Activated B cell treated with CpG ODN at 0.5 μM for 24 hours (primary cell): ENCODE measurements at regions not wholly inside any gene's neighbourhood (a gene's known extent, or its start where the extent isn't known, plus 50 kb on each side); places are given as distances from the start of the nearest gene placed in this dataset.

ENCODE experiments used
- ATAC-seq: fragments of 200-7000 bp; cut with Tn5 transposase; one replicate; pipeline ENCODE4 v1.10.0; 2021; ENCODE audit warnings: low read depth, mild to moderate bottlenecking, moderate library complexity
- CTCF ChIA-PET: fragments of 350-600 bp; sonication (Branson Sonifier 250); formaldehyde crosslinking; loops from one replicate; lab custom pipeline; 2021; ENCODE audit warnings: antibody characterized with exemption; lab: Charles Lee
- POLR2A ChIA-PET: fragments of 350-600 bp; sonication (Branson Sonifier 250); formaldehyde crosslinking; loops from one replicate; lab custom pipeline; 2021; ENCODE audit warnings: antibody characterized with exemption; lab: Charles Lee
- DNase-seq: peaks from one replicate; pipeline ENCODE4 v3.0.0; 2022
- H3K27ac Mint-ChIP-seq: one replicate; pipeline ENCODE4 v1.8.0; 2020; ENCODE audit warnings: mixed read lengths
- H3K27me3 Mint-ChIP-seq: one replicate; pipeline ENCODE4 v1.8.0; 2021; ENCODE audit warnings: mixed read lengths
- H3K36me3 Mint-ChIP-seq: one replicate; pipeline ENCODE4 v1.8.0; 2021; ENCODE audit warnings: low read depth, mixed read lengths
- H3K4me1 Mint-ChIP-seq: one replicate; pipeline ENCODE4 v1.8.0; 2021; ENCODE audit warnings: mixed read lengths
- H3K4me3 Mint-ChIP-seq: one replicate; pipeline ENCODE4 v1.8.0; 2020; ENCODE audit warnings: mild to moderate bottlenecking, mixed read lengths
- H3K9me3 Mint-ChIP-seq: one replicate; pipeline ENCODE4 v1.8.0; 2020; ENCODE audit warnings: mixed read lengths
- intact Hi-C: fragments of 100-400 bp; cut with micrococcal nuclease; formaldehyde crosslinking; loops from one replicate; pipeline ENCODE4 v1.15.1; 2024
- TF ChIP-seq, protein P1 (sequence below): fragments of 200-600 bp; IDR thresholded peaks from one replicate; pipeline ENCODE4 v1.8.0; 2022; ENCODE audit warnings: antibody characterized with exemption, mild to moderate bottlenecking

DNA sequence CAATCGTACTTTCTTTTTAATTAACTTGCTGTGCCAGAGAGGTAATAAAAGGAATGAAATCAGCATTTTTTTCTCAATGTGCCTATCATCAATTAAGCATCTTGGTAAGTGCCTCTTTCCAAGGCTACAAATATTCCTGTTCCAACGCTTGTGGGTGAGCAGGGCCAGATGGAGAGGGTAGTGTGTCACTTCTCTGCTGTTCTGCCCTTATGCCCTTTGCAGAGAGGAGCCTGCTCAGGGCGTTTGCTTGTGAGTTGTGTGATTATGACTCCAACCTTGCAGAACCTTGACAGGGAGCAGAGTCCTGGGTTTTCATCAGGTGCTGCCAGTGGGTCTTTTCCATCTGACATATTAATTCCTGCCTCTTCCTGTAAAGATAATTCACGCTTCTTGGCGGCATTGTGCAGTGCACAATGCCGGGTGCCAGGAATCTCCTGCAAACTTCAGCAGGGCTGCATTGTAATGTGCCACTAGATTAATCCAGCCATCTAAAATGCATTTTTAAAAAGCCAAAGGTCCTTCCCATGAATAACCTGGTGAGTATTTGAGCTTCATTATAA is 234.4 kb downstream of the ARHGAP12 start:
- TF ChIP-seq, protein P1, sequence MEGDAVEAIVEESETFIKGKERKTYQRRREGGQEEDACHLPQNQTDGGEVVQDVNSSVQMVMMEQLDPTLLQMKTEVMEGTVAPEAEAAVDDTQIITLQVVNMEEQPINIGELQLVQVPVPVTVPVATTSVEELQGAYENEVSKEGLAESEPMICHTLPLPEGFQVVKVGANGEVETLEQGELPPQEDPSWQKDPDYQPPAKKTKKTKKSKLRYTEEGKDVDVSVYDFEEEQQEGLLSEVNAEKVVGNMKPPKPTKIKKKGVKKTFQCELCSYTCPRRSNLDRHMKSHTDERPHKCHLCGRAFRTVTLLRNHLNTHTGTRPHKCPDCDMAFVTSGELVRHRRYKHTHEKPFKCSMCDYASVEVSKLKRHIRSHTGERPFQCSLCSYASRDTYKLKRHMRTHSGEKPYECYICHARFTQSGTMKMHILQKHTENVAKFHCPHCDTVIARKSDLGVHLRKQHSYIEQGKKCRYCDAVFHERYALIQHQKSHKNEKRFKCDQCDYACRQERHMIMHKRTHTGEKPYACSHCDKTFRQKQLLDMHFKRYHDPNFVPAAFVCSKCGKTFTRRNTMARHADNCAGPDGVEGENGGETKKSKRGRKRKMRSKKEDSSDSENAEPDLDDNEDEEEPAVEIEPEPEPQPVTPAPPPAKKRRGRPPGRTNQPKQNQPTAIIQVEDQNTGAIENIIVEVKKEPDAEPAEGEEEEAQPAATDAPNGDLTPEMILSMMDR: no peak
- no peak for ATAC-seq
- DNase-seq: no peak
- peaks cover 2% of the 10 kb centered on the region for H3K27me3 Mint-ChIP-seq
- no peaks in the 10 kb centered on the region for H3K36me3 Mint-ChIP-seq
- POLR2A ChIA-PET: no interaction called here
- H3K9me3 Mint-ChIP-seq: peaks cover 6% of the 10 kb centered on the region
- CTCF ChIA-PET: interaction anchor here (1.0 kb wide), 1 partner anchor 119 kb away, joined by 3 read pairs; no protein-coding TSS in a partner anchor
- no peak overlapping the region for H3K4me3 Mint-ChIP-seq
- no peak overlapping the region for H3K27ac Mint-ChIP-seq
- no peaks in the 10 kb centered on the region for H3K4me1 Mint-ChIP-seq
- intact Hi-C loops: no loop called here

DNA sequence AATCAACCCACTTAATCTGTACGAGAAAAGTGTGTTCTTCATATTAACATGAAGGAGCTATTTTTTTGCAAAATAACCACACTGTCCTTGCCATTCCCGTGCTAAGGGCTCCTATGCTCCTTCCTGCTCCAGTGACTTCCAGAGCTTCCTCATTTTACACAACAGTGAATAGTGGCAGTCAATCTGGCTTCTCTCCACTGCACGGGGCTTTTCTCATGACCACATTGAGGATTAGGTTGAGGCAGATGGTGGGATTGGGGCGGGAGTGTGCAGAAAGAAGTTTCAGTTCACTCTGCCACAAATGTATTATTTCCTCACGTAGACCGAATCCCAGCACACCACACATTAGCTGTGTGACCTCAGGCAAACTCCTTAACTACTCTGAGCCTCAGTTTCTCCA is 235.1 kb downstream of the ARHGAP12 start:
- TF ChIP-seq, protein P1: no peak
- DNase-seq (no peak), ATAC-seq (no peak)
- H3K9me3 Mint-ChIP-seq: peaks cover 11% of the 10 kb centered on the region
- intact Hi-C loops: no loop called here
- POLR2A ChIA-PET: interaction anchor here (0.5 kb wide), 1 partner anchor 695 kb away, joined by 3 read pairs; no protein-coding TSS in a partner anchor
- H3K4me3 Mint-ChIP-seq: no peak overlapping the region
- no peaks in the 10 kb centered on the region for H3K4me1 Mint-ChIP-seq
- CTCF ChIA-PET: no interaction called here
- H3K27me3 Mint-ChIP-seq: peaks cover 2% of the 10 kb centered on the region
- H3K36me3 Mint-ChIP-seq: no peaks in the 10 kb centered on the region
- no peak overlapping the region for H3K27ac Mint-ChIP-seq

DNA sequence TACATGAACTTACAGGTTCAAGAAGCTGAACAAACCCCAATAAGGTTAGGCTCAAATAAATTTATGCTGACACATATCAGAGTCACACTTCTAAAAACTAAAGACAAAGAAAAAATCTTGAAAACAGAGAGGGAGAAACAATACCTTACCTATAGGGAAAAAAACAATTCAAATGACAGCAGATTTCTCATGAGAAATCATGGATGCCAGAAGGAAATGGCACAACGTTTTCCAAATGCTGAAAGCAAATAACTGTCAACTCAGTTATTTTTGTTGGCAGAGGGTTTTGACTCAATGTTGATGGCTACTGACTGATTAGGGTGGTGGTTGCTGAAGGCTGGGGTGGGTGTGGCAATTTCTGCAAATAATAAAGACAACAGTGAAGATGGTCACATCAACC is 239.4 kb downstream of the ARHGAP12 start:
- no peak for DNase-seq
- H3K36me3 Mint-ChIP-seq: no peaks in the 10 kb centered on the region
- no peaks in the 10 kb centered on the region for H3K27me3 Mint-ChIP-seq
- H3K27ac Mint-ChIP-seq: no peak overlapping the region
- H3K4me3 Mint-ChIP-seq: no peak overlapping the region
- ChIA-PET CTCF (no interaction called here), POLR2A (no interaction called here)
- TF ChIP-seq, protein P1: no peak
- H3K9me3 Mint-ChIP-seq: peaks cover 21% of the 10 kb centered on the region
- intact Hi-C loops: no loop called here
- no peaks in the 10 kb centered on the region for H3K4me1 Mint-ChIP-seq
- no peak for ATAC-seq

DNA sequence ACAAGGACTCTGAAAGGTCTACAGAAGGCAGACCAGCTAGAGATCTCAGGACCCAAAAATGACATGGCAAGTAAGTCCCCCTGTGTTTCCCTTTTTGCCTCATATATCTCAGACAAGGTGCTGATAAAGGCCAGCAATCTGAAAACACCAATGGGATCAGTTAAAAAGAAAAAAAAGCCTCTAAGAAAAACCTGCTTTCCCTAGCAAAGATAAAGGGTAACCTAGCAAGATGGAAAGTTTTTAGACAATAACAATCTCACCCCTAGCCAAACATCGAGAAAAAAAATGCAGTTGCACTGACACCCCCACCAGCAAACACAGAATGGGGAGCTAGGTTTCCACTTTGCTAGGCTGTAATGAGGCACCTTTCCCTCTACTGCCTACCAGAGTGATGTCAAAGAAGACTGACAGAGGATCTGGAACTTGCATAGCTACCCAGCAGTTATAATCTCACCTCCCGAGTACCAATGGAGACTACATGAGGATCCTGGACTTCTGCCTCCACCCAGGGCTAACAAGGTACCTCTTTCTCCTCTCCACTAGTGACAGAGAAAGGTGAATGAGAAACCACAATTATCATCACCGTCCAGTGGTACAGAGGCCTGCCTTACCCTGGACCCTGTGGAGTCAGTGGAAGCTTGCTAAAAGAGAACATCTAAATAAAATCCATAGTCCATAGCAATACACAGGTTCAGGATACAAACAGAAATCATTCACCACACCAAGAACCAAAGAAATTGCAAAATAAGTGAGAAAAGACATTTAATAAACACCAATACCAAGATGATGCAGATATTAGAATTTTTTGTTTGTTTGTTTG is 240.8 kb downstream of the ARHGAP12 start:
- POLR2A ChIA-PET: no interaction called here
- TF ChIP-seq, protein P1: no peak

DNA sequence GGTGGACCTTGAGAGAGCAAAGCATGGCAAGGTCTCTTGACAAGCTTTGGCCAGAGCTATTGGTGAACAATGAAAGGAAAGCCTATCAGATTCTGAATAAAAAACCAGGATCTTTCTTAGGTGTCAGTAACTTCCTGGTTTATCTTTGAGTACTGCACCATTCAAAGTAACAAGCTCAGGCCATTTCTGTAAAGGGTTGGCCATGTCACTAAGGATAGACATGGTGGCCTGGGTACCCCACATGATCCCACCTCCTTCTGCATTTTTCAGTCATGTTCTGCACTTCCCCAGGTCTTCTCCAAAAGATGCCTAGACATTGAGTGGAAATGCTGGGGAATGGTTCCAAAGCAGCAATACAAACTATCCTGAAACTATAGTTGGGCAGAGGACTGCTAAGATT is 242.0 kb downstream of the ARHGAP12 start:
- intact Hi-C loops: no loop called here
- DNase-seq (no peak), ATAC-seq (no peak)
- CTCF ChIA-PET: interaction anchor here (0.6 kb wide), 1 partner anchor 839 kb away, joined by 3 read pairs; no protein-coding TSS in a partner anchor
- POLR2A ChIA-PET: no interaction called here
- H3K9me3 Mint-ChIP-seq: peaks cover 40% of the 10 kb centered on the region
- no peaks in the 10 kb centered on the region for H3K27me3 Mint-ChIP-seq
- no peaks in the 10 kb centered on the region for H3K36me3 Mint-ChIP-seq
- no peak overlapping the region for H3K27ac Mint-ChIP-seq
- H3K4me1 Mint-ChIP-seq: no peaks in the 10 kb centered on the region
- TF ChIP-seq, protein P1: no peak
- H3K4me3 Mint-ChIP-seq: no peak overlapping the region

More for the DNA sequence above, 240.8 kb downstream of the ARHGAP12 start:
- intact Hi-C loops: no loop called here
- DNase-seq (no peak), ATAC-seq (peak; percentile 61)
- CTCF ChIA-PET: interaction anchor here (0.7 kb wide), 1 partner anchor 315 kb away, joined by 3 read pairs; no protein-coding TSS in a partner anchor
- no peak overlapping the region for H3K4me3 Mint-ChIP-seq
- no peaks in the 10 kb centered on the region for H3K4me1 Mint-ChIP-seq
- peaks cover 29% of the 10 kb centered on the region for H3K9me3 Mint-ChIP-seq
- no peaks in the 10 kb centered on the region for H3K27me3 Mint-ChIP-seq
- no peaks in the 10 kb centered on the region for H3K36me3 Mint-ChIP-seq
- no peak overlapping the region for H3K27ac Mint-ChIP-seq
